HG03097 (cell line): ENCODE measurements at regions not wholly inside any gene's neighbourhood (a gene's known extent, or its start where the extent isn't known, plus 50 kb on each side); places are given as distances from the start of the nearest gene placed in this dataset.

Experiments
- ATAC-seq: cut with Tn5 transposase; IDR thresholded peaks from one replicate; pipeline ENCODE4 v1.9.1; 2021; ENCODE audit not compliant: unreplicated experiment, low FRiP score

GRCh38 chr1:65090406-65090805 lies 57.6 kb upstream of the AK4 start:
- ATAC-seq, result no peak

GRCh38 chr1:65092691-65093090 lies 55.3 kb upstream of the AK4 start:
- no peak for ATAC-seq

GRCh38 chr1:65097076-65097475 lies 50.9 kb upstream of the AK4 start:
- no peak for ATAC-seq
